ENCODE measurements at regions not wholly inside any gene's neighbourhood (a gene's known extent, or its start where the extent isn't known, plus 50 kb on each side); places are given as distances from the start of the nearest gene placed in this dataset.

- POLR2A ChIA-PET, result no interaction called here
- CTCF ChIA-PET, result interaction anchor here (1.1 kb wide), 1 partner anchor 90 kb away, joined by 3 read pairs; no protein-coding TSS in a partner anchor
- TF ChIP-seq NFRKB (IDR thresholded peaks at IDR 0.05), result no peak
- TF ChIP-seq PKNOX1 (IDR thresholded peaks at IDR 0.05), result no peak
- TF ChIP-seq HDGF (IDR thresholded peaks at IDR 0.05; ENCODE audit: borderline replicate concordance), result no peak
- TF ChIP-seq ELF4 (IDR thresholded peaks at IDR 0.05), result no peak
- no peak for TF ChIP-seq L3MBTL2 (conservative IDR thresholded peaks at IDR 0.05)
- TF ChIP-seq FOXA1 (IDR thresholded peaks at IDR 0.05), result no peak
- TF ChIP-seq BHLHE40 (IDR thresholded peaks at IDR 0.05; ENCODE audit: borderline replicate concordance), result no peak
- TF ChIP-seq SP1 (IDR thresholded peaks at IDR 0.05), result no peak
- TF ChIP-seq ZNF384 (IDR thresholded peaks at IDR 0.05), result no peak
- no peak for TF ChIP-seq LEF1 (IDR thresholded peaks at IDR 0.05; ENCODE audit: borderline replicate concordance)
- no peak for TF ChIP-seq CTBP1 (IDR thresholded peaks at IDR 0.05; ENCODE audit: borderline replicate concordance)
- no peak for TF ChIP-seq FOXM1 (IDR thresholded peaks at IDR 0.05; ENCODE audit: borderline replicate concordance)
- TF ChIP-seq TARDBP (IDR thresholded peaks at IDR 0.05), result no peak
- DNase-seq (ENCODE audit: extremely low spot score), result no peak
Observed at GRCh38 chr2:219907011-219907365, 279.6 kb downstream of the SLC4A3 start.

- POLR2A ChIA-PET, result no interaction called here
- no peak for DNase-seq (ENCODE audit: extremely low spot score)
- TF ChIP-seq L3MBTL2 (conservative IDR thresholded peaks at IDR 0.05) (no peak), LEF1 (IDR thresholded peaks at IDR 0.05; ENCODE audit: borderline replicate concordance) (no peak), FOXA1 (IDR thresholded peaks at IDR 0.05) (no peak), BHLHE40 (IDR thresholded peaks at IDR 0.05; ENCODE audit: borderline replicate concordance) (no peak), CTBP1 (IDR thresholded peaks at IDR 0.05; ENCODE audit: borderline replicate concordance) (no peak), TARDBP (IDR thresholded peaks at IDR 0.05) (no peak), PKNOX1 (IDR thresholded peaks at IDR 0.05) (no peak), SP1 (IDR thresholded peaks at IDR 0.05) (no peak), SUZ12 (IDR thresholded peaks at IDR 0.05) (no peak), HDGF (IDR thresholded peaks at IDR 0.05; ENCODE audit: borderline replicate concordance) (no peak), ZNF384 (IDR thresholded peaks at IDR 0.05) (no peak), FOXK2 (IDR thresholded peaks at IDR 0.05) (no peak), ELF4 (IDR thresholded peaks at IDR 0.05) (no peak), FOXM1 (IDR thresholded peaks at IDR 0.05; ENCODE audit: borderline replicate concordance) (no peak), NFRKB (IDR thresholded peaks at IDR 0.05) (no peak), ARNT (IDR thresholded peaks at IDR 0.05) (no peak)
- CTCF ChIA-PET, result no interaction called here
Observed at GRCh38 chr2:219908538-219908937, 281.1 kb downstream of the SLC4A3 start.

- POLR2A ChIA-PET, result no interaction called here
- CTCF ChIA-PET, result no interaction called here
- DNase-seq (ENCODE audit: extremely low spot score), result no peak
- TF ChIP-seq SP1 (IDR thresholded peaks at IDR 0.05) (no peak), NFRKB (IDR thresholded peaks at IDR 0.05) (no peak), CTBP1 (IDR thresholded peaks at IDR 0.05; ENCODE audit: borderline replicate concordance) (no peak), FOXK2 (IDR thresholded peaks at IDR 0.05) (no peak), ARNT (IDR thresholded peaks at IDR 0.05) (no peak), SUZ12 (IDR thresholded peaks at IDR 0.05) (no peak), HDGF (IDR thresholded peaks at IDR 0.05; ENCODE audit: borderline replicate concordance) (no peak), LEF1 (IDR thresholded peaks at IDR 0.05; ENCODE audit: borderline replicate concordance) (no peak), FOXA1 (IDR thresholded peaks at IDR 0.05) (no peak), L3MBTL2 (conservative IDR thresholded peaks at IDR 0.05) (no peak), ELF4 (IDR thresholded peaks at IDR 0.05) (no peak; the same call in 1 of the 2 replicates), FOXM1 (IDR thresholded peaks at IDR 0.05; ENCODE audit: borderline replicate concordance) (no peak), PKNOX1 (IDR thresholded peaks at IDR 0.05) (no peak), ZNF384 (IDR thresholded peaks at IDR 0.05) (no peak), TARDBP (IDR thresholded peaks at IDR 0.05) (no peak), BHLHE40 (IDR thresholded peaks at IDR 0.05; ENCODE audit: borderline replicate concordance) (no peak)
Observed at GRCh38 chr2:219911541-219911940, 284.1 kb downstream of the SLC4A3 start.

- POLR2A ChIA-PET, result no interaction called here
- CTCF ChIA-PET, result no interaction called here
- TF ChIP-seq ARNT (IDR thresholded peaks at IDR 0.05), result no peak
- no peak for TF ChIP-seq PKNOX1 (IDR thresholded peaks at IDR 0.05)
- TF ChIP-seq TARDBP (IDR thresholded peaks at IDR 0.05), result no peak
- TF ChIP-seq SP1 (IDR thresholded peaks at IDR 0.05), result no peak
- TF ChIP-seq FOXM1 (IDR thresholded peaks at IDR 0.05; ENCODE audit: borderline replicate concordance), result no peak
- no peak for TF ChIP-seq ZNF384 (IDR thresholded peaks at IDR 0.05)
- TF ChIP-seq BHLHE40 (IDR thresholded peaks at IDR 0.05; ENCODE audit: borderline replicate concordance), result no peak
- TF ChIP-seq CTBP1 (IDR thresholded peaks at IDR 0.05; ENCODE audit: borderline replicate concordance), result no peak
- TF ChIP-seq FOXK2 (IDR thresholded peaks at IDR 0.05), result no peak
- TF ChIP-seq L3MBTL2 (conservative IDR thresholded peaks at IDR 0.05), result no peak
- TF ChIP-seq SUZ12 (IDR thresholded peaks at IDR 0.05), result no peak
- DNase-seq (ENCODE audit: extremely low spot score), result peak; percentile 14
Observed at GRCh38 chr2:219912491-219912921, 285.1 kb downstream of the SLC4A3 start.

- TF ChIP-seq L3MBTL2 (conservative IDR thresholded peaks at IDR 0.05), result no peak
- no peak for TF ChIP-seq ZNF384 (IDR thresholded peaks at IDR 0.05)
- TF ChIP-seq FOXK2 (IDR thresholded peaks at IDR 0.05), result no peak
- TF ChIP-seq SP1 (IDR thresholded peaks at IDR 0.05), result no peak
- no peak for TF ChIP-seq LEF1 (IDR thresholded peaks at IDR 0.05; ENCODE audit: borderline replicate concordance)
- TF ChIP-seq FOXM1 (IDR thresholded peaks at IDR 0.05; ENCODE audit: borderline replicate concordance), result no peak
- no peak for TF ChIP-seq CTBP1 (IDR thresholded peaks at IDR 0.05; ENCODE audit: borderline replicate concordance)
- TF ChIP-seq TARDBP (IDR thresholded peaks at IDR 0.05), result no peak
- TF ChIP-seq ELF4 (IDR thresholded peaks at IDR 0.05), result no peak
- no peak for TF ChIP-seq HDGF (IDR thresholded peaks at IDR 0.05; ENCODE audit: borderline replicate concordance)
- TF ChIP-seq FOXA1 (IDR thresholded peaks at IDR 0.05), result no peak
- no peak for TF ChIP-seq NFRKB (IDR thresholded peaks at IDR 0.05)
- no peak for TF ChIP-seq PKNOX1 (IDR thresholded peaks at IDR 0.05)
- POLR2A ChIA-PET, result no interaction called here
- no peak for DNase-seq (ENCODE audit: extremely low spot score)
- CTCF ChIA-PET, result interaction anchor here (0.6 kb wide), 1 partner anchor 389 kb away, joined by 3 read pairs; no protein-coding TSS in a partner anchor
Observed at GRCh38 chr2:219914577-219914976, 287.1 kb downstream of the SLC4A3 start.

All from HEK293T (cell line).